Mucosa of descending colon (tissue), 3 donors: ENCODE measurements at regions not wholly inside any gene's neighbourhood (a gene's known extent, or its start where the extent isn't known, plus 50 kb on each side); places are given as distances from the start of the nearest gene placed in this dataset.

ENCODE experiments used
- ATAC-seq: fragments of 200-7000 bp; cut with Tn5 transposase; one replicate; pipeline ENCODE4 v1.9.1; 2020; ENCODE audit warnings: mild to moderate bottlenecking, moderate library complexity
- DNase-seq, 3 donors: peaks; one replicate each; pipeline ENCODE4 v3.0.0-alpha.2; 2020
- H3K36me3 ChIP-seq: fragments of 200-600 bp; one replicate; pipeline ENCODE4 v1.8.0; 2021; ENCODE audit warnings: low read depth, mild to moderate bottlenecking
- H3K4me1 ChIP-seq: fragments of 200-600 bp; one replicate; pipeline ENCODE4 v1.8.0; 2021; ENCODE audit warnings: low read depth, mild to moderate bottlenecking
- H3K4me3 ChIP-seq: fragments of 200-600 bp; one replicate; pipeline ENCODE4 v1.8.0; 2021; ENCODE audit warnings: mild to moderate bottlenecking
- H3K9me3 ChIP-seq: fragments of 200-600 bp; one replicate; pipeline ENCODE4 v1.8.0; 2021; ENCODE audit warnings: mild to moderate bottlenecking
- intact Hi-C, 2 donors: fragments of 100-400 bp; cut with DNase I in 1 of 2; cut with micrococcal nuclease in 1 of 2; formaldehyde crosslinking; loops; one replicate each; pipeline versions ENCODE4 v1.11.0 to v1.11.1; 2022; cut with DNase I, micrococcal nuclease
- TF ChIP-seq, protein P1 (sequence below): fragments of 200-600 bp; IDR thresholded peaks from one replicate; pipeline ENCODE4 v1.8.0; 2022; ENCODE audit warnings: antibody characterized with exemption, mild to moderate bottlenecking
- donor health status: DM: no; HTN: no; CAD: no; lungs with moderate emphysema.
- donor health status: DM: no; HTN: no; CAD: no.
- donor health status: DM: no; HTN: yes; CAD: no.

DNA sequence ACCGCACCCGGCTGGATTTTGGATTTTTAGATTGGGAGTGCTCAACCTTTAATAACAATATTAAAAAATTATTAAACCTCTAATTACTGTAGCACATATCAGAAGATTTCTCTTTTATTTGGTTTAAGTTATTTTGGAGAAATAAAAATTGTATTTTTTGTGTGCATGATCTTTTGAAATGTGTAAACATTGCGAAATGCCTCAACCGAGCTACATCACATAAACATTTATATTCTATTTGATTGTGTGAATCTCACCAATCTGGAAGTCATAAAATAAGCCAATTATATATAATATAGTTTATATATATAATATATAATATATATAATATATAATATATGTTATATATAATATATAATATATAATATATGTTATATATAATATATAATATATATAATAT lies 696.2 kb upstream of the RBFOX1 start:
- no peaks in the 10 kb centered on the region for H3K4me1 ChIP-seq
- DNase-seq (no peak), ATAC-seq (no peak)
- intact Hi-C loops: no loop called here
- no peak overlapping the region for H3K4me3 ChIP-seq
- H3K36me3 ChIP-seq: no peaks in the 10 kb centered on the region
- TF ChIP-seq, protein P1, sequence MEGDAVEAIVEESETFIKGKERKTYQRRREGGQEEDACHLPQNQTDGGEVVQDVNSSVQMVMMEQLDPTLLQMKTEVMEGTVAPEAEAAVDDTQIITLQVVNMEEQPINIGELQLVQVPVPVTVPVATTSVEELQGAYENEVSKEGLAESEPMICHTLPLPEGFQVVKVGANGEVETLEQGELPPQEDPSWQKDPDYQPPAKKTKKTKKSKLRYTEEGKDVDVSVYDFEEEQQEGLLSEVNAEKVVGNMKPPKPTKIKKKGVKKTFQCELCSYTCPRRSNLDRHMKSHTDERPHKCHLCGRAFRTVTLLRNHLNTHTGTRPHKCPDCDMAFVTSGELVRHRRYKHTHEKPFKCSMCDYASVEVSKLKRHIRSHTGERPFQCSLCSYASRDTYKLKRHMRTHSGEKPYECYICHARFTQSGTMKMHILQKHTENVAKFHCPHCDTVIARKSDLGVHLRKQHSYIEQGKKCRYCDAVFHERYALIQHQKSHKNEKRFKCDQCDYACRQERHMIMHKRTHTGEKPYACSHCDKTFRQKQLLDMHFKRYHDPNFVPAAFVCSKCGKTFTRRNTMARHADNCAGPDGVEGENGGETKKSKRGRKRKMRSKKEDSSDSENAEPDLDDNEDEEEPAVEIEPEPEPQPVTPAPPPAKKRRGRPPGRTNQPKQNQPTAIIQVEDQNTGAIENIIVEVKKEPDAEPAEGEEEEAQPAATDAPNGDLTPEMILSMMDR: no peak
- no peaks in the 10 kb centered on the region for H3K9me3 ChIP-seq

DNA sequence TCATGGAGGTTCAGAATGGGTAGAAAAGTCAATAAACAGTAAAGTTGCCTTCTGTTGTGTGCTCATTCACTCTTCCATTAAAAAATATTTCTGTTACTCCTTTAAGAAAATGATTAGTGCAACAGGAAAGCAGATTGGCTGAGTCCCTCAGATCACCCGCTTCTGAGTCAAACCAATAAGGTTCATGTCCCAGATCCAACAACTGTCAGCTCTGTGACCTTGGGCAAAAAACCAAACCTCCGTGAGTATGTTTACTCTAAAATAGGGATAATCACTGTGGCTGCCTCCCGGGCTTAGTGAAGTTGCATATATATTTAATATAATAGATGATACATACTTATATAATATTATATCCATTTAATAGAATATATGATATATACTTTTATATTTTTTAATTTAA lies 698.5 kb upstream of the RBFOX1 start:
- Histone ChIP-seq H3K9me3 (no peaks in the 10 kb centered on the region), H3K4me1 (no peaks in the 10 kb centered on the region), H3K4me3 (no peak overlapping the region), H3K36me3 (no peaks in the 10 kb centered on the region)
- intact Hi-C loops: no loop called here
- TF ChIP-seq, protein P1: no peak
- DNase-seq (no peak), ATAC-seq (no peak)

DNA sequence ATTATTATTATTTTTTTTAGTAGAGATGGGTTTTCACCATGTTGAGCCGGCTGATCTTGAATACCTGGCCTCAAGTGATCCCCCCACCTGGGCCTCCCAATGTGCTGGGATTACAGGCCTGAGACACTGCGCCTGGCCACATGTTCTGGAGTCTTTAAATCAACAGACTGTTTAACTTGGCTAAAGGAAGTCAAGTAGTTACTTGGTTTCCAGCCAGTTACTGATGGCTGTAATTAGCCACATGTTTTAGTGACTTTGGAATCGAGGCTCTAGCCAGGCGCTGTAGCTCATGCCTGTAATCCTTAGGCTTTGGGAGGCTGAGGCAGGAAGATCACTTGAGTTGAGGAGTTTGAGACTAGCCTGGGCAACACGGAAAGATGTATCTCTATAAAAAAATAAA lies 699.2 kb upstream of the RBFOX1 start:
- TF ChIP-seq, protein P1: no peak
- no peaks in the 10 kb centered on the region for H3K4me1 ChIP-seq
- intact Hi-C loops: no loop called here
- no peak overlapping the region for H3K4me3 ChIP-seq
- DNase-seq (peak in 1 of 3 donors; percentile 11), ATAC-seq (peak; percentile 20)
- H3K36me3 ChIP-seq: no peaks in the 10 kb centered on the region
- no peaks in the 10 kb centered on the region for H3K9me3 ChIP-seq

DNA sequence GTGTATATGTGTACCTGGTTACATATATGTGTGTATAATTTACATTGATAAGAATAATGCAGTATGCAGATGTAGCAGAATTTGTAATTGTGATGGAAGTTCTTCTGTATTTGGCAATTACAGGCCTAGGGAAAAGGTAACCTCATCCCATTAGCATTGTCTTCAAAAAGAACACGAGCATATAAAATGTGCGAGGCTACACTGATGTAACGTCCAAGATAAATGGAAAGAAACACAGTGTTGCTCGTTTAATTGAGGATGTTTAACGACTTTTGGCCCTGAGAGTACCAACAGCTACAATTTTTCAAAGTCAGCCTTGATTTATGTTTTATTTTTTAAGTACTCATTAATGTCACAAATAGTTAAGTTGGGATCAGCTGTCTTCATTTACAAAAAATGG lies 703.5 kb upstream of the RBFOX1 start:
- no peak overlapping the region for H3K4me3 ChIP-seq
- H3K36me3 ChIP-seq: no peaks in the 10 kb centered on the region
- no peaks in the 10 kb centered on the region for H3K4me1 ChIP-seq
- TF ChIP-seq, protein P1: no peak
- no peak for DNase-seq
- intact Hi-C loops: no loop called here
- ATAC-seq: no peak
- H3K9me3 ChIP-seq: no peaks in the 10 kb centered on the region

DNA sequence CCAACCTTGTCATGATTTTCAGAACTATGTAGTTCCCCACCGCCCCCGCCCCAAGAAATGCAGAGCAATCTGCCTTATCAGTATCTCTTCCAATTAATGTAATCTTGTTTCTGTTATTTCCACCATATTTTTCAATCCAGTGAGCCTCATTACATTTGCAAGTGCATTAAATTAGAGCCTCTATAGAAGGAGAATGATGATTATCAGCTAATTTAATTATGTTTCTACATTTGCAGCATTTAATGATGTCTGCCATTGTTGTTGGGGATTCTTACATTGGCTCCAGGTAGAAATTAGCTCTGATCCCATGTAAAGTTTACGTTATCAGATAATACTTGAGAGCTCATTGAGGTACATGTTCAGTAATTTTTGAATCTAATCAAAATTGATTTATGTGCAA lies 707.0 kb upstream of the RBFOX1 start:
- no peak for DNase-seq
- Histone ChIP-seq H3K36me3 (no peaks in the 10 kb centered on the region), H3K4me3 (no peak overlapping the region), H3K4me1 (no peaks in the 10 kb centered on the region), H3K9me3 (no peaks in the 10 kb centered on the region)
- TF ChIP-seq, protein P1: no peak
- no peak for ATAC-seq
- intact Hi-C loops: no loop called here

DNA sequence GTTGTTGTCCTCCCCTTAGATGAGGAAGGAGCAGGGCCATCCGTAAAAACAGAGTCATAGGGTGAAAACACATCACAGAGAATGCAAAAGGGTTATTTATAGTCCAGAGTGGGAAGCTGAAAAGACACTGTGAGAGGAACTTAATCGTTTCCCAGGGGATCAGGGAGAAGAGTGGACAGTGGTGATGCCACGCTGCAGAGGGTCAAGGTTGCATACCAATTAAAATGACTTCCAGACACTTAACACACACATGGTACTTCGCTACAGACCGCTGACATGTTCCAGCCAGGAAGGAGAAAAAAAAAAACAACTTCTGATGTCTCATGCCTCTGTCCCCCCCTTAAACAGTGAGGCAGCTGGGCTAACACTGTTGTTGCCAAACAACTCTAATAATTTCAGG lies 713.8 kb upstream of the RBFOX1 start:
- DNase-seq: no peak
- no peak overlapping the region for H3K4me3 ChIP-seq
- no peaks in the 10 kb centered on the region for H3K36me3 ChIP-seq
- TF ChIP-seq, protein P1: no peak
- ATAC-seq: no peak
- intact Hi-C loops: no loop called here
- no peaks in the 10 kb centered on the region for H3K9me3 ChIP-seq
- no peaks in the 10 kb centered on the region for H3K4me1 ChIP-seq
